K562 (cell line): ENCODE measurements at regions not wholly inside any gene's neighbourhood (a gene's known extent, or its start where the extent isn't known, plus 50 kb on each side); places are given as distances from the start of the nearest gene placed in this dataset.

Experiments
- CEBPG ChIP-seq, 3 experiments: fragments of 200-800 bp in 1 of 3; sonication (Bioruptor generic) in 1 of 3; sonication (generic) in 1 of 3; formaldehyde crosslinking in 1 of 3; IDR thresholded peaks in 2 of 3; conservative IDR thresholded peaks in 1 of 3; 2 replicates each; pipeline versions ENCODE4 v1.6.1 to v1.8.0; 2016 to 2022; ENCODE audit warnings: missing compliant biosample characterization in 2 of 3, missing genetic modification characterization in 2 of 3, mild to moderate bottlenecking in 1 of 3, missing genetic modification reagents in 1 of 3
- EP400 ChIP-seq: fragments of 450-650 bp; IDR thresholded peaks from 2 replicates; pipeline ENCODE4 v1.6.1; 2017; ENCODE audit warnings: antibody characterized with exemption, mild to moderate bottlenecking, moderate library complexity
- FOXK2 ChIP-seq, 2 experiments: fragments of 450-650 bp; IDR thresholded peaks in 1 of 2; conservative IDR thresholded peaks in 1 of 2; 2 replicates each; pipeline ENCODE4 v1.6.1; 2016; ENCODE audit warnings: low read depth in 2 of 2, mild to moderate bottlenecking in 1 of 2
- IRF2 ChIP-seq: sonication (generic); formaldehyde crosslinking; IDR thresholded peaks from 2 replicates; pipeline ENCODE4 v1.8.1; 2022; ENCODE audit warnings: mild to moderate bottlenecking, missing genetic modification reagents
- L3MBTL2 ChIP-seq: fragments of 450-650 bp; IDR thresholded peaks from 2 replicates; pipeline ENCODE4 v1.6.1; 2016; ENCODE audit warnings: mild to moderate bottlenecking, moderate library complexity
- NFIC ChIP-seq: fragments of 450-650 bp; IDR thresholded peaks from 2 replicates; pipeline ENCODE4 v1.6.1; 2017; ENCODE audit warnings: mild to moderate bottlenecking, inconsistent platforms
- NRF1 ChIP-seq, 2 experiments: fragments of 450-650 bp; IDR thresholded peaks in 1 of 2; conservative IDR thresholded peaks in 1 of 2; 2 replicates each; pipeline ENCODE4 v1.6.1; 2014; ENCODE audit warnings: mild to moderate bottlenecking in 2 of 2
- PRPF4 ChIP-seq: fragments of 200-400 bp; formaldehyde crosslinking; IDR thresholded peaks from one replicate; pipeline ENCODE4 v1.6.1; 2017; ENCODE audit warnings: low read length, low read depth, mild to moderate bottlenecking; ENCODE audit not compliant: insufficient read depth, poor library complexity, severe bottlenecking
- SAFB2 ChIP-seq: fragments of 200-400 bp; formaldehyde crosslinking; IDR thresholded peaks from 2 replicates; pipeline ENCODE4 v1.6.1; 2018; ENCODE audit warnings: borderline replicate concordance, low read length, low read depth, moderate library complexity; ENCODE audit not compliant: severe bottlenecking
- TEAD4 ChIP-seq, 2 experiments: sonication (generic) in 1 of 2; formaldehyde crosslinking in 1 of 2; IDR thresholded peaks; 2 replicates each; pipeline versions ENCODE4 v1.6.1 to v1.8.0; 2012 to 2022; ENCODE audit warnings: borderline replicate concordance in 1 of 2, inconsistent platforms in 1 of 2, low read length in 1 of 2, mild to moderate bottlenecking in 1 of 2, missing genetic modification reagents in 1 of 2
- ZNF586 ChIP-seq: fragments of 450-650 bp; formaldehyde crosslinking; conservative IDR thresholded peaks from 2 replicates; pipeline ENCODE4 v1.4.0; 2020; ENCODE audit warnings: mild to moderate bottlenecking, moderate library complexity
- TF ChIP-seq, protein P1 (sequence below): fragments of 200-600 bp; sonication (generic); IDR thresholded peaks from one replicate; pipeline ENCODE4 v1.6.1; 2012; ENCODE audit warnings: mild to moderate bottlenecking, low read depth, low read length, inconsistent platforms
- TF ChIP-seq, protein P2 (sequence below): fragments of 250-450 bp; sonication (Bioruptor Pico); IDR thresholded peaks from 2 replicates; pipeline ENCODE4 v1.4.0; 2020; ENCODE audit warnings: borderline replicate concordance
- TF ChIP-seq, protein P3 (sequence below): sonication (generic); IDR thresholded peaks from 2 replicates; pipeline ENCODE4 v1.6.1; 2016

DNA sequence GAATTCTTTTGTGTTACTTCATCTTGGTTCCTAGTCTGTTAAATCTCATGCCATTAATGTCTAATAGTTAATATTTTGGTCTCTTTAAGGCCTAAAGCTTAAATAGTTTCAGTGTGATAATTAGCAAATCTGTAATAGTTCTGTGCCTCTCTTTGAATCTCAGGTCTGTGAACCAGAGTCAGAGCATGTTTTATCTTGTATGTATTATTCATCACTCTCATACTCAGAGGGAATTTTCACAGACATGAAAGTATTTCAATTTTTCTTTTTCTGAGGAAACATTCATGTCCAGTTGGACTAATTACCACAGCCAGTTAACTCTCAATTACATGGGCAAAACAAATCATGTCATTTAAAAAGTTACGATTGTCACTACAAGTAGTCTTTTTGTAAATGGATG lies 931.9 kb upstream of the SLC39A10 start (continued):
- TF ChIP-seq, protein P1, sequence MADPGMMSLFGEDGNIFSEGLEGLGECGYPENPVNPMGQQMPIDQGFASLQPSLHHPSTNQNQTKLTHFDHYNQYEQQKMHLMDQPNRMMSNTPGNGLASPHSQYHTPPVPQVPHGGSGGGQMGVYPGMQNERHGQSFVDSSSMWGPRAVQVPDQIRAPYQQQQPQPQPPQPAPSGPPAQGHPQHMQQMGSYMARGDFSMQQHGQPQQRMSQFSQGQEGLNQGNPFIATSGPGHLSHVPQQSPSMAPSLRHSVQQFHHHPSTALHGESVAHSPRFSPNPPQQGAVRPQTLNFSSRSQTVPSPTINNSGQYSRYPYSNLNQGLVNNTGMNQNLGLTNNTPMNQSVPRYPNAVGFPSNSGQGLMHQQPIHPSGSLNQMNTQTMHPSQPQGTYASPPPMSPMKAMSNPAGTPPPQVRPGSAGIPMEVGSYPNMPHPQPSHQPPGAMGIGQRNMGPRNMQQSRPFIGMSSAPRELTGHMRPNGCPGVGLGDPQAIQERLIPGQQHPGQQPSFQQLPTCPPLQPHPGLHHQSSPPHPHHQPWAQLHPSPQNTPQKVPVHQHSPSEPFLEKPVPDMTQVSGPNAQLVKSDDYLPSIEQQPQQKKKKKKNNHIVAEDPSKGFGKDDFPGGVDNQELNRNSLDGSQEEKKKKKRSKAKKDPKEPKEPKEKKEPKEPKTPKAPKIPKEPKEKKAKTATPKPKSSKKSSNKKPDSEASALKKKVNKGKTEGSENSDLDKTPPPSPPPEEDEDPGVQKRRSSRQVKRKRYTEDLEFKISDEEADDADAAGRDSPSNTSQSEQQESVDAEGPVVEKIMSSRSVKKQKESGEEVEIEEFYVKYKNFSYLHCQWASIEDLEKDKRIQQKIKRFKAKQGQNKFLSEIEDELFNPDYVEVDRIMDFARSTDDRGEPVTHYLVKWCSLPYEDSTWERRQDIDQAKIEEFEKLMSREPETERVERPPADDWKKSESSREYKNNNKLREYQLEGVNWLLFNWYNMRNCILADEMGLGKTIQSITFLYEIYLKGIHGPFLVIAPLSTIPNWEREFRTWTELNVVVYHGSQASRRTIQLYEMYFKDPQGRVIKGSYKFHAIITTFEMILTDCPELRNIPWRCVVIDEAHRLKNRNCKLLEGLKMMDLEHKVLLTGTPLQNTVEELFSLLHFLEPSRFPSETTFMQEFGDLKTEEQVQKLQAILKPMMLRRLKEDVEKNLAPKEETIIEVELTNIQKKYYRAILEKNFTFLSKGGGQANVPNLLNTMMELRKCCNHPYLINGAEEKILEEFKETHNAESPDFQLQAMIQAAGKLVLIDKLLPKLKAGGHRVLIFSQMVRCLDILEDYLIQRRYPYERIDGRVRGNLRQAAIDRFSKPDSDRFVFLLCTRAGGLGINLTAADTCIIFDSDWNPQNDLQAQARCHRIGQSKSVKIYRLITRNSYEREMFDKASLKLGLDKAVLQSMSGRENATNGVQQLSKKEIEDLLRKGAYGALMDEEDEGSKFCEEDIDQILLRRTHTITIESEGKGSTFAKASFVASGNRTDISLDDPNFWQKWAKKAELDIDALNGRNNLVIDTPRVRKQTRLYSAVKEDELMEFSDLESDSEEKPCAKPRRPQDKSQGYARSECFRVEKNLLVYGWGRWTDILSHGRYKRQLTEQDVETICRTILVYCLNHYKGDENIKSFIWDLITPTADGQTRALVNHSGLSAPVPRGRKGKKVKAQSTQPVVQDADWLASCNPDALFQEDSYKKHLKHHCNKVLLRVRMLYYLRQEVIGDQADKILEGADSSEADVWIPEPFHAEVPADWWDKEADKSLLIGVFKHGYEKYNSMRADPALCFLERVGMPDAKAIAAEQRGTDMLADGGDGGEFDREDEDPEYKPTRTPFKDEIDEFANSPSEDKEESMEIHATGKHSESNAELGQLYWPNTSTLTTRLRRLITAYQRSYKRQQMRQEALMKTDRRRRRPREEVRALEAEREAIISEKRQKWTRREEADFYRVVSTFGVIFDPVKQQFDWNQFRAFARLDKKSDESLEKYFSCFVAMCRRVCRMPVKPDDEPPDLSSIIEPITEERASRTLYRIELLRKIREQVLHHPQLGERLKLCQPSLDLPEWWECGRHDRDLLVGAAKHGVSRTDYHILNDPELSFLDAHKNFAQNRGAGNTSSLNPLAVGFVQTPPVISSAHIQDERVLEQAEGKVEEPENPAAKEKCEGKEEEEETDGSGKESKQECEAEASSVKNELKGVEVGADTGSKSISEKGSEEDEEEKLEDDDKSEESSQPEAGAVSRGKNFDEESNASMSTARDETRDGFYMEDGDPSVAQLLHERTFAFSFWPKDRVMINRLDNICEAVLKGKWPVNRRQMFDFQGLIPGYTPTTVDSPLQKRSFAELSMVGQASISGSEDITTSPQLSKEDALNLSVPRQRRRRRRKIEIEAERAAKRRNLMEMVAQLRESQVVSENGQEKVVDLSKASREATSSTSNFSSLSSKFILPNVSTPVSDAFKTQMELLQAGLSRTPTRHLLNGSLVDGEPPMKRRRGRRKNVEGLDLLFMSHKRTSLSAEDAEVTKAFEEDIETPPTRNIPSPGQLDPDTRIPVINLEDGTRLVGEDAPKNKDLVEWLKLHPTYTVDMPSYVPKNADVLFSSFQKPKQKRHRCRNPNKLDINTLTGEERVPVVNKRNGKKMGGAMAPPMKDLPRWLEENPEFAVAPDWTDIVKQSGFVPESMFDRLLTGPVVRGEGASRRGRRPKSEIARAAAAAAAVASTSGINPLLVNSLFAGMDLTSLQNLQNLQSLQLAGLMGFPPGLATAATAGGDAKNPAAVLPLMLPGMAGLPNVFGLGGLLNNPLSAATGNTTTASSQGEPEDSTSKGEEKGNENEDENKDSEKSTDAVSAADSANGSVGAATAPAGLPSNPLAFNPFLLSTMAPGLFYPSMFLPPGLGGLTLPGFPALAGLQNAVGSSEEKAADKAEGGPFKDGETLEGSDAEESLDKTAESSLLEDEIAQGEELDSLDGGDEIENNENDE: no peak
- no peak for TF ChIP-seq CEBPG (CRISPR knock-in tag; IDR thresholded peaks at IDR 0.05)
- no peak for TF ChIP-seq CEBPG (tag; conservative IDR thresholded peaks at IDR 0.05 in 1 of 2, IDR thresholded peaks at IDR 0.05 in 1 of 2)
- TF ChIP-seq, protein P2, sequence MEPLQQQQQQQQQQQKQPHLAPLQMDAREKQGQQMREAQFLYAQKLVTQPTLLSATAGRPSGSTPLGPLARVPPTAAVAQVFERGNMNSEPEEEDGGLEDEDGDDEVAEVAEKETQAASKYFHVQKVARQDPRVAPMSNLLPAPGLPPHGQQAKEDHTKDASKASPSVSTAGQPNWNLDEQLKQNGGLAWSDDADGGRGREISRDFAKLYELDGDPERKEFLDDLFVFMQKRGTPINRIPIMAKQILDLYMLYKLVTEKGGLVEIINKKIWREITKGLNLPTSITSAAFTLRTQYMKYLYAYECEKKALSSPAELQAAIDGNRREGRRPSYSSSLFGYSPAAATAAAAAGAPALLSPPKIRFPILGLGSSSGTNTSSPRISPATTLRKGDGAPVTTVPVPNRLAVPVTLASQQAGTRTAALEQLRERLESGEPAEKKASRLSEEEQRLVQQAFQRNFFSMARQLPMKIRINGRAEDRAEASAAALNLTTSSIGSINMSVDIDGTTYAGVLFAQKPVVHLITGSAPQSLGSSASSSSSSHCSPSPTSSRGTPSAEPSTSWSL: no peak
- TF ChIP-seq FOXK2 (conservative IDR thresholded peaks at IDR 0.05 in 1 of 2, IDR thresholded peaks at IDR 0.05 in 1 of 2; ENCODE audit: low read depth in 2 of 2): no peak
- TF ChIP-seq, protein P3, sequence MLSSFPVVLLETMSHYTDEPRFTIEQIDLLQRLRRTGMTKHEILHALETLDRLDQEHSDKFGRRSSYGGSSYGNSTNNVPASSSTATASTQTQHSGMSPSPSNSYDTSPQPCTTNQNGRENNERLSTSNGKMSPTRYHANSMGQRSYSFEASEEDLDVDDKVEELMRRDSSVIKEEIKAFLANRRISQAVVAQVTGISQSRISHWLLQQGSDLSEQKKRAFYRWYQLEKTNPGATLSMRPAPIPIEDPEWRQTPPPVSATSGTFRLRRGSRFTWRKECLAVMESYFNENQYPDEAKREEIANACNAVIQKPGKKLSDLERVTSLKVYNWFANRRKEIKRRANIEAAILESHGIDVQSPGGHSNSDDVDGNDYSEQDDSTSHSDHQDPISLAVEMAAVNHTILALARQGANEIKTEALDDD: no peak
- TF ChIP-seq NRF1 (conservative IDR thresholded peaks at IDR 0.05 in 1 of 2, IDR thresholded peaks at IDR 0.05 in 1 of 2): no peak
- TF ChIP-seq ZNF586 (CRISPR knock-in tag): no peak
- TF ChIP-seq NFIC: no peak
- no peak for TF ChIP-seq L3MBTL2
- TF ChIP-seq IRF2 (CRISPR knock-in tag): no peak
- TF ChIP-seq TEAD4 (IDR thresholded peaks at IDR 0.05; ENCODE audit: low read length): no peak
- TF ChIP-seq TEAD4 (CRISPR knock-in tag; IDR thresholded peaks at IDR 0.05; ENCODE audit: borderline replicate concordance): no peak
- no peak for TF ChIP-seq PRPF4
- no peak for TF ChIP-seq EP400
- TF ChIP-seq SAFB2: no peak
